Sigmoid colon (tissue), 6 donors: ENCODE measurements at regions not wholly inside any gene's neighbourhood (a gene's known extent, or its start where the extent isn't known, plus 50 kb on each side); places are given as distances from the start of the nearest gene placed in this dataset.

Experiments used
- DNase-seq: peaks from one replicate; pipeline ENCODE4 v3.0.0-alpha.2; 2019
- H3K27ac ChIP-seq, 4 donors: fragments of 200-600 bp; sonication (generic); one replicate each; pipeline ENCODE4 v1.5.1; 2016 to 2019; ENCODE audit warnings: mild to moderate bottlenecking in 1 of 4
- H3K27me3 ChIP-seq, 3 donors: fragments of 200-600 bp; sonication (generic); one replicate each; pipeline ENCODE4 v1.5.1; 2019; ENCODE audit warnings: mild to moderate bottlenecking in 1 of 3
- H3K36me3 ChIP-seq, 4 donors: fragments of 200-600 bp; sonication (generic); one replicate each; pipeline ENCODE4 v1.5.1; 2016 to 2019
- H3K4me1 ChIP-seq, 4 donors: fragments of 200-600 bp; sonication (generic); one replicate each; pipeline ENCODE4 v1.5.1; 2017 to 2019
- H3K4me3 ChIP-seq, 4 donors: fragments of 200-600 bp; sonication (generic); one replicate each; pipeline ENCODE4 v1.5.1; 2017 to 2019; ENCODE audit warnings: mild to moderate bottlenecking in 2 of 4, moderate library complexity in 1 of 4
- H3K9me3 ChIP-seq, 4 donors: fragments of 200-600 bp in 3 of 4; sonication (generic) in 3 of 4; one replicate each; pipeline versions ENCODE4 v1.5.1 to v1.6.1; 2013 to 2019
- EP300 ChIP-seq, 4 donors: sonication (generic); formaldehyde crosslinking; IDR thresholded peaks; one replicate each; pipeline ENCODE4 v1.6.1; 2017; ENCODE audit warnings: antibody characterized with exemption in 4 of 4
- POLR2A ChIP-seq, 2 donors: fragments of 450-650 bp; IDR thresholded peaks; one replicate each; pipeline ENCODE4 v1.6.1; 2016; ENCODE audit warnings: antibody characterized with exemption in 2 of 2, mild to moderate bottlenecking in 2 of 2, moderate library complexity in 2 of 2
- POLR2AphosphoS5 ChIP-seq, 4 donors: sonication (generic); formaldehyde crosslinking; IDR thresholded peaks; one replicate each; pipeline ENCODE4 v1.6.1; 2017; ENCODE audit warnings: antibody characterized with exemption in 4 of 4
- WGBS, 2 donors: extraction: QIAGEN DNeasy Blood & Tissue Kit; methylation state at CpG; one replicate each; pipeline ENCODE4 v1.1.7; 2013; 5-methylcytosine and 5-hydroxymethylcytosine counted together
- intact Hi-C: fragments of 100-400 bp; cut with DNase I; formaldehyde crosslinking; loops from one replicate; pipeline ENCODE4 v1.15.1; 2023
- TF ChIP-seq, protein P1 (sequence below), 4 experiments: fragments of 450-650 bp in 3 of 4; fragments of 200-600 bp in 1 of 4; IDR thresholded peaks; one replicate each; pipeline ENCODE4 v1.5.1; 2016 to 2019; ENCODE audit warnings: antibody characterized with exemption in 4 of 4, mild to moderate bottlenecking in 3 of 4, moderate library complexity in 2 of 4
- donor health status: healthy with polysubstance abuse.
- donor health status: healthy.

- Histone ChIP-seq H3K36me3 (no peaks in the 10 kb centered on the region), H3K27ac (no peak overlapping the region), H3K27me3 (peaks cover 0 to 8% (median 8%) of the 10 kb centered on the region in 3 donors), H3K4me3 (no peak overlapping the region), H3K4me1 (no peaks in the 10 kb centered on the region), H3K9me3 (no peaks in the 10 kb centered on the region)
- intact Hi-C loops: no loop called here
- 62 to 70% methylated on average over 7 of the region's 7 CpGs for WGBS, 2 donors
- DNase-seq: no peak
- no peak for TF ChIP-seq EP300 (IDR thresholded peaks at IDR 0.05)
- TF ChIP-seq, protein P1, sequence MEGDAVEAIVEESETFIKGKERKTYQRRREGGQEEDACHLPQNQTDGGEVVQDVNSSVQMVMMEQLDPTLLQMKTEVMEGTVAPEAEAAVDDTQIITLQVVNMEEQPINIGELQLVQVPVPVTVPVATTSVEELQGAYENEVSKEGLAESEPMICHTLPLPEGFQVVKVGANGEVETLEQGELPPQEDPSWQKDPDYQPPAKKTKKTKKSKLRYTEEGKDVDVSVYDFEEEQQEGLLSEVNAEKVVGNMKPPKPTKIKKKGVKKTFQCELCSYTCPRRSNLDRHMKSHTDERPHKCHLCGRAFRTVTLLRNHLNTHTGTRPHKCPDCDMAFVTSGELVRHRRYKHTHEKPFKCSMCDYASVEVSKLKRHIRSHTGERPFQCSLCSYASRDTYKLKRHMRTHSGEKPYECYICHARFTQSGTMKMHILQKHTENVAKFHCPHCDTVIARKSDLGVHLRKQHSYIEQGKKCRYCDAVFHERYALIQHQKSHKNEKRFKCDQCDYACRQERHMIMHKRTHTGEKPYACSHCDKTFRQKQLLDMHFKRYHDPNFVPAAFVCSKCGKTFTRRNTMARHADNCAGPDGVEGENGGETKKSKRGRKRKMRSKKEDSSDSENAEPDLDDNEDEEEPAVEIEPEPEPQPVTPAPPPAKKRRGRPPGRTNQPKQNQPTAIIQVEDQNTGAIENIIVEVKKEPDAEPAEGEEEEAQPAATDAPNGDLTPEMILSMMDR (IDR thresholded peaks at IDR 0.05): no peak
- TF ChIP-seq POLR2AphosphoS5 (IDR thresholded peaks at IDR 0.05): no peak
- TF ChIP-seq POLR2A (IDR thresholded peaks at IDR 0.05): no peak
Measured at GRCh38 chr1:22379566-22379965, 72.1 kb upstream of the ZBTB40 start.

GRCh38 chr1:22380024-22380785 lies 71.4 kb upstream of the ZBTB40 start:
- Histone ChIP-seq H3K27ac (no peak overlapping the region), H3K4me3 (no peak overlapping the region), H3K4me1 (no peaks in the 10 kb centered on the region), H3K9me3 (no peaks in the 10 kb centered on the region), H3K36me3 (no peaks in the 10 kb centered on the region), H3K27me3 (peaks cover 0 to 8% (median 8%) of the 10 kb centered on the region in 3 donors)
- 83 to 84% methylated on average over 10 of the region's 10 CpGs for WGBS, 2 donors
- intact Hi-C loops: no loop called here
- TF ChIP-seq POLR2A (IDR thresholded peaks at IDR 0.05): no peak
- no peak for TF ChIP-seq EP300 (IDR thresholded peaks at IDR 0.05)
- TF ChIP-seq POLR2AphosphoS5 (IDR thresholded peaks at IDR 0.05): no peak
- TF ChIP-seq, protein P1 (IDR thresholded peaks at IDR 0.05): no peak
- no peak for DNase-seq

DNA sequence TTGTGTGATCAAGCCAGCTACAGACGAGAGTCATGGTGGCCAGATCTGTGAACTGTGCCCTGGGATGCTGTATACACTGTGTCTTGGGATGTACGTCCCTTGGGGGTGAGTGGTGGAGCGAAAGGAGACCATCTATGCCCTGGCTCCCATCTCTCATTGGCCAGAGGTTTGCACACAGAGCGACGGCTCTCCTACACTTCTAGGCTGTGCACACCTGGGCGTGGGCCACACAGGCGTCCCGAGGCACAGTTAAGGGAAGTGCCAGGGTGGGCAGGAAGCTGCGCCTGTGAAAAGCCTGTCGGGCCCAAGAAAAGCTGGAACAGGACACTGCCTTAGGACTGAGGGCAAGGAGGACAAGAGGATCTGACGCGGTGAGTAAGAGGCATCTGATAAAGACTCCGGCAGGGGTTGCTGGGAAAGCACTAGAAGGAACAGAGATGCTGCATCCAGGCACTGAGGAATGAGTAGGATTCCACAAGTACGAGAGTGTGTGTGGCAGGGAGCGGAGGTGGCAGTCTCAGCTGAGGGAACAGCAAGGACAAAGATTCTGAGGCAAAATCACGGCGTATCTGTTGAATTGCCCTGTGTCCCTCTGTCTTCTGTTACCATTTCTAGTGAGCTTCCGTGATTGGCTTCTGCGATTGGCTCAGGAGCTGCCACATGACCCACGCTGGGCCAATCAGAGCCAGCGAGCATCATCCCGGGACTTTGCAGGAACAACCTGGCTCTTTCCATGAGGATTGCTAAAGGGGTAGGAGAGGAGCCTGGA lies 67.9 kb upstream of the ZBTB40 start:
- H3K27me3 ChIP-seq: peaks cover 0 to 28% (median 8%) of the 10 kb centered on the region in 3 donors
- H3K27ac ChIP-seq: no peak overlapping the region
- no peaks in the 10 kb centered on the region for H3K4me1 ChIP-seq
- no peaks in the 10 kb centered on the region for H3K36me3 ChIP-seq
- DNase-seq: no peak
- H3K4me3 ChIP-seq: no peak overlapping the region
- H3K9me3 ChIP-seq: no peaks in the 10 kb centered on the region
- no peak for TF ChIP-seq POLR2AphosphoS5 (IDR thresholded peaks at IDR 0.05)
- no peak for TF ChIP-seq POLR2A (IDR thresholded peaks at IDR 0.05)
- TF ChIP-seq, protein P1 (IDR thresholded peaks at IDR 0.05): no peak
- TF ChIP-seq EP300 (IDR thresholded peaks at IDR 0.05): no peak
- intact Hi-C loops: no loop called here
- 75 to 80% methylated on average over 22 of the region's 22 CpGs for WGBS, 2 donors

DNA sequence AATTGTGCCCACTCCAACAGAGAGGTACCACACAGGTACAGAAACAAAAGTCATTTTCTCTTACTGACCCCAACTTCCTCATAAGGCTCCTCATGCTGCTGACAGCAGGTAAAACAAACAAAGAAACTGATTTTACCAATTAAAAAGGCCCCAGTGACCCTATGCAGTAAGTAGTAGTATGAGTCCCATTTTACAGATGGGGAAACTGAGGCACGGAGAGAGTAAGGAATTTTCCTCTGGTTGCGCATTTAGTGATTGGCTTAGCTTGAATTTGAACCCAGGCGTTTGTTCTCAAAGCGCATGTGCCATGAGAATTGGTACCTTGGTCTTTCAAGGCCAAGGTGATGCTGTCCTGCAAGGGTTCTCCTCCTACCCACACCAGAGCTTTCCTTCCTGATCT lies 66.1 kb upstream of the ZBTB40 start:
- 62 to 73% methylated on average over 4 of the region's 4 CpGs for WGBS, 2 donors
- no peaks in the 10 kb centered on the region for H3K36me3 ChIP-seq
- peaks cover 0 to 25% (median 0%) of the 10 kb centered on the region in 3 donors for H3K27me3 ChIP-seq
- no peaks in the 10 kb centered on the region for H3K9me3 ChIP-seq
- DNase-seq: no peak
- intact Hi-C loops: no loop called here
- TF ChIP-seq EP300 (IDR thresholded peaks at IDR 0.05) (no peak), POLR2AphosphoS5 (IDR thresholded peaks at IDR 0.05) (no peak), POLR2A (IDR thresholded peaks at IDR 0.05) (no peak)
- TF ChIP-seq, protein P1 (IDR thresholded peaks at IDR 0.05): no peak
- no peak overlapping the region for H3K4me3 ChIP-seq
- H3K27ac ChIP-seq: no peak overlapping the region
- H3K4me1 ChIP-seq: no peaks in the 10 kb centered on the region
